GM18519 (cell line): ENCODE measurements at regions not wholly inside any gene's neighbourhood (a gene's known extent, or its start where the extent isn't known, plus 50 kb on each side); places are given as distances from the start of the nearest gene placed in this dataset.
"Not testable (repeated sequence)": the region's sequence is repeated elsewhere in the genome, so short reads cannot be mapped to it uniquely, and the experiment has no call there.

ENCODE experiments used
- ATAC-seq: cut with Tn5 transposase; IDR thresholded peaks from one replicate; pipeline ENCODE4 v1.9.1; 2021; ENCODE audit warnings: mild to moderate bottlenecking, moderate library complexity; ENCODE audit not compliant: unreplicated experiment, low FRiP score

GRCh38 chr17:21550031-21550430 lies 142.3 kb upstream of the KCNJ18 start:
- ATAC-seq = not testable (repeated sequence)

GRCh38 chr17:21551081-21551881 lies 141.0 kb upstream of the KCNJ18 start:
- peak; percentile 65 for ATAC-seq

DNA sequence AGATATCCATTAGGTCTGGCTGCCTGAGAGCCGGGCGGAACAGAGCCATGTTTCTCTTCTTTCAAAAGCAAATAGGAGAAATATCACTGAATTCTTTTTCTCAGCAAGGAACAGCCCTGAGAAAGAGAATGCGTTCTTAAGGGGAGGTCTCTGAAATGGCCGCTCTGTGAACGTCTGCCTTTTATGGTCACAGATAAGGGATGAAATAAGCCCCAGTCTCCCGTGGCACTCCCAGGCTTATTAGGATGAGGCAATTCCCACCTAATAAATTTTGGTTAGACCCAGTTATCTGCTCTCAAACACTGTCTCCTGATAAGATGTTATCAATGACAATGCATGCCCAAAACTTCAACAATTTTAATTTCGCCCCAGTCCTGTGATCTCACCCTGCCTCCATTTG lies 133.4 kb upstream of the KCNJ18 start:
- not testable (repeated sequence) for ATAC-seq

DNA sequence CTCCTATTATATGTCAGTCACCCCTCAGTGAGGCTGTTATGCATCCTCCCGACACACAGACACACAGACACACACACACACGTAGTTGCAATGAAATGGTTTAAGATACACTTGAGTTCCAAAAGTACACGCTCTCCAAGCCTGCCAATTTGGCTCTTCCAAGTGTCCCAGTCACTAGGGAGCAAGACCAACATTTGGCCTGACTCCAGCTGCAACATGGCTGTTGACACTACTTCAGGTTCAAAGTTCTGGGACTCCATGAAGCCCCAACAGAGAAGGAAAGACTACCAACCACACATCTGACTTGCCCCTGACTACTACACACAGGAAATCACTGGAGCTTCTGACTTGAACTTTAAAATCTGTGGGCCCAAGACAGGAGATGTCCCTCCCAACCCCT lies 128.1 kb upstream of the KCNJ18 start:
- ATAC-seq = no peak

DNA sequence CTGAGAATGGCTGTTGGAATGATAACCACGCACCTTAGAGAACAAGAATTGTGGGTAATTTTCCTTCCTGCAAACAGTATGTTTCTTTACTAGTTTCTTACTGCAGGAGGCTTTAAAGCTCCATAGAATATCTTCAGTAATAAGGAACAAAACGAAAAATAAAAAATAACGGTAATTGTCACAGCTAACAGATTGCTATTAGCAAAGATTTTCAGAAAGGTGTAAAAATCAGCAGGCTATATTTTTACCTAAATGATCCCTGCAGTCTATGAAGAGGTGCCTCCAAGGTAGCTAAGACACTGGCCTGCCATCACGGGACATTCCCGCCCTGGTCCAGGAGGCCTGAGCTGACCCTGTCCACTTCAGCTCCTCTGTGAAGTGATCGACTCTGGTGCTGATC lies 127.6 kb upstream of the KCNJ18 start:
- not testable (repeated sequence) for ATAC-seq

DNA sequence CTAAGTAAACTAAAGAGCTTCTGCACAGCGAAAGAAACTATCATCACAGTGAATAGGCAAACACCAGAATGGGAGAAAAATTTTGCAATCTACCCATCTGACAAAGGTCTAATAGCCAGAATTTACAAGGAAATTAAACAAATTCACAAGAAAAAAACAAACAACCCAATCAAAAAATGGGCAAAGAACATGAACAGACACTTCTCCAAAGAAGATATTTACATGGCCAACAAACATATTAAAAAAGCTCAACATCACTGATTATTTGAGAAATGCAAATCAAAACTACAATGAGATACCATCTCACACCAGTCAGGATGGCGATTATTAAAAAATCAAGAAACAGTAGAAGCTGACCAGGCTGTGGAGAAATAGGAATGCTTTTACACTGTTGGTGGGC lies 121.9 kb upstream of the KCNJ18 start:
- ATAC-seq = not testable (repeated sequence)

GRCh38 chr17:21572148-21572547 lies 120.2 kb upstream of the KCNJ18 start:
- ATAC-seq = not testable (repeated sequence)

DNA sequence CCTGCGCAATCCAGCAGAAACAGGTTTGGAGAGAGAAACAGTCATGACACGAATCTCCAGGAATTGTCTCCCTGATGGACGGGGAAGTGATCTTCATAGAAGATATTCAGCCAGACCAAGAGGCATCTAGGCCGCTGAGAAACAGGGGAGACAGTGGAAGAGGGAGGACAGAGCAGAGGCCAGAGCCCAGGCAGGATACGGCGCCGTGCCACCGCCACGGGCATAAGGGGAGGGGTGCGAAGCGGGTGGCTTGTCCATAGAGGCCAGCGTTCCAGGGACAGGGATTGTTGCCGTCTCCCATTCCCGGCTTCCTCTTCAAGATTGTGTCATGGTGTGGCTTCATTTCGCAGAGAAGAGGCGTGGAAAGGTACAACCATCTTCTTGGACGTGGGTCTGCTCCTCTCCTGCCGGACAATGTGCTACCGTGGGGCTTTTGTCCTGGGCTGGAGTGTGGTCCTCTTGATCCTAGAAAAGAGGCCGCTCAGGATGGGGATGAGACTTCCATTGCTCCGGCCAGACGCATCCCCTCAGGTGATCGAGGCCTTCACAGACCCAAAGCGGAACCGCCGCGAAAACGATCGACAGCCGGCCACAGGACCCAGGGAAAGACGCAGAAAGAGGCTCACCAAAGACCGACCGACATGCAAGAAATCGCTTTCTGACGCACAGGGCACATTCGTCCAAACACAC lies 118.9 kb upstream of the KCNJ18 start:
- not testable (repeated sequence) for ATAC-seq

DNA sequence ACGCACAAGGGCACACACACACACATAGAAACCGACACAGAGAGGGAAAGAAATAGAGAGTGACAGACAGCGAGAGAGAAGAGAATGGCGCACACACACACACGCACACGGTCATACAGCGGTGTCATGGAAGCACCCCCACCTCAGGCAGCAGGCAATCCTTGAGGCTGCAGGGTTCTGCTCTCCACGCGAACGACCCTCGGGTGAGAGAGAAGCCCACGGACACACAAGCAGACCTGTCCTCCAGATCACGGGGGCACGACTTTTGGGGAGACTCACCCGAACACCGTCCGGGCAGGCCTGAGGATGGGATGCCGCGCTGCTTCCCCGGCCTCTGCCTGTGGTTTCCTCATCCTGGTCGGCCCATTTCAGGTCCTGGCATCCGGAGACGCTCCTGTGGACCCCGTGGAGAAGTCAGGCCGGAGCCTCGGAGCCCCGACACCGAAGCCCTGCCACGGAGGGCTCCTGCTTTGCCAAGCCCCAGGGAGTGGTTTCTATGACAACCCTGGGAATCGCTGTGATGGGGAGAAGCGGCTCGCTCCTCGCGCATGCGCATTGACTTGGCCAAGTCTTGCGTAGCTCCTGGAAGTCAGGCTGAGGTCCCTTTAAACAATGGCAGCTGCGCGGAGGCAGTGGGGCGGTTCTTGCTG lies 118.2 kb upstream of the KCNJ18 start:
- ATAC-seq = no peak

- not testable (repeated sequence) for ATAC-seq
These were observed 117.6 kb upstream of the KCNJ18 start for GRCh38 chr17:21574611-21575255.

GRCh38 chr17:21578783-21579182 lies 113.5 kb upstream of the KCNJ18 start:
- not testable (repeated sequence) for ATAC-seq

DNA sequence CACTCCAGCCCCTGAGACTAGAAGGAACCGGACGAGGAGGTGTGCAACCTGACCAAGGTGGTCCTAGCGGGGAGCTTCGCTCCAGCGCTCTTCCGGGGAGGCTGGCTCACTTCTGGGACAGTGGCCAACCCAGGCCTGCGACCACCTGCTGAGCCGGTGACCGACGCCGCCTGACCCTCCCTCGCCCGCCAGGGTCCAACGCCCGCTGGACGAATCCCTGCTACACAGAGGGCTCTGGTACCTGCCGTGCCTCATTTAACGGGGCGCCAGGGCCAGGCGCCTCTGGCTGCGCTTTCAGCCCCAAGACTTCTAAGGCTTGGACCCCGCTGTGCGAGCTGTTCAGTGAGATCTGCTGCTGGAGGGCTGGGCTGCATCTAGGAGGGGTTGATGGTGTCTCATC lies 99.5 kb upstream of the KCNJ18 start:
- ATAC-seq = no peak

DNA sequence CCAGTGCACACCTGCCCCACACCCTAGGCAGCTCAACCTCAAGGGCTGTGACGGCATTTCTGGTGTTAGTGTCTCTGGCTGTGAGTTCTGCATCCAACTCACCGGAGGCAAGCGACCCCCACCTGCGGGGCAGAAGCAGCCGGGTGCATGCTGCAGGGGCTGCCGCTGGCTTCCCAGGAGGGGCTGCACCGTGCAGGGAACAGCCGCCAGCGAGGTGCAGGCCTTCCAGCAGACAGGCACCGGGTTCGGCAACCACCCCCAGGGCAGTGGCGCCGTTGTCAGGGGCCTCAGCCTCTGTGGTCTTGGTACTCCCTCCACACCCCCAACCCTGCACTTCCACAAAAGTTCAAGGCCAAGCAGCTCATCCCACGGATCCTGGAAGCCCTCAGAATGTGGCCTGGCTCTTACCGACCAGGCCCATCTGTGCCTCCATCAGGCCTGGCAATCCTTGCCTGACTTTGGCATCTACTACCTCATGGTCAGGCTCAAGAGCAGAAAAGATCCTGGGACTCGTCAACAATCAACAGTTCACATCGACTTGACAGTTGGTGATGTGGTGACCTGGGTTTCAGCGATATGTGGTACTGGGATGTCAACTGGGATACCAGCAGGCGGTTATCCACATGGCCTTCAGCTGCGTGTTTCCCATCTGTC lies 98.7 kb upstream of the KCNJ18 start:
- ATAC-seq = not testable (repeated sequence)

DNA sequence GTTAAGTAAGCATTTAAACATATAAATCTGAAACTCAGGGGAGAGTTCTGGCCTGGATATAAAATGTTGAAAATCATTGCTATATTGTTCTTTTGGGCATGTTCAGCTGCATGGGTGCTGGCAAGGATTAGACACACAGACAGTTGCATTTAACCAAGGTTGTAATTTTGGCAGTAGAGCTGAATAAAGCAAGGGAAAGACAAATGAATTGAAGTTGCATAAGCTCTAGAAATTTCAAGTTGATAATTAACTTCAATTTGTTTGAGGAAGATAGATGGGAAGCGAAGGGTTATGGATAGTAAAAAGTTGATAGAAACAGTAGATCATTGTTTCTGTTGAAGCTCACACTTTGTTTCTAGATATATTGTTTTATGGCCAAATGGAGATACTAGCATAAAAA lies 97.2 kb upstream of the KCNJ18 start:
- ATAC-seq = no peak

DNA sequence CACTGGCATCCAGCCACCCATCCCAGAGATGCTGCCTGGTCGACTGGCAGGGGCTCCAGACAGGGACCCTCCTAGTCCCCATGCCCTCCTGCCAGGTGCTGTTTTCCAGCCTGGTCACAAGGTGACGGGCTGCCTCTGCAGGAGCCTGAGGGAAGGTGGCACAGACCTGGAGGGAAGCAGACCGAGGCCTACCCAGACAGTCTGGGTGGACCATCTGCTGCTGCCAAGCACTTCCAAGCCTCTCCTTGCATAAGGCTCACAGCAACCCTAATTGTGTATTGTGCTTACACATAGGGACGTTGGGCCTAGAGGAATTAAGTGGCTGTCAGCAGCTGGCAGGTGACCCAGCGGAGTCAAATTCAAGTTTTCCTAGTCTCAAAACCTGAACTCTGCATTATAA lies 90.1 kb upstream of the KCNJ18 start:
- no peak for ATAC-seq

- ATAC-seq = not testable (repeated sequence)
These were observed 89.0 kb upstream of the KCNJ18 start for GRCh38 chr17:21603292-21603691.

GRCh38 chr17:21611443-21611842 lies 80.9 kb upstream of the KCNJ18 start:
- not testable (repeated sequence) for ATAC-seq

GRCh38 chr17:21612123-21613070 lies 79.9 kb upstream of the KCNJ18 start:
- not testable (repeated sequence) for ATAC-seq

GRCh38 chr17:21613071-21613429 lies 79.3 kb upstream of the KCNJ18 start:
- no peak for ATAC-seq
